Parathyroid adenoma (tissue), 2 donors: ENCODE measurements at regions not wholly inside any gene's neighbourhood (a gene's known extent, or its start where the extent isn't known, plus 50 kb on each side); places are given as distances from the start of the nearest gene placed in this dataset.

Experiments
- H2AFZ ChIP-seq: fragments of 300-600 bp; sonication (generic); one replicate; pipeline ENCODE4 v1.7.0; 2017; ENCODE audit warnings: antibody characterized with exemption, mild to moderate bottlenecking
- H3K27ac ChIP-seq: fragments of 300-600 bp; sonication (generic); one replicate; pipeline ENCODE4 v1.7.0; 2017
- H3K27me3 ChIP-seq: fragments of 300-600 bp; sonication (generic); one replicate; pipeline ENCODE4 v1.7.0; 2017; ENCODE audit warnings: low read length; ENCODE audit not compliant: control insufficient read depth, insufficient read depth
- H3K36me3 ChIP-seq: fragments of 300-600 bp; sonication (generic); one replicate; pipeline ENCODE4 v1.7.0; 2017; ENCODE audit warnings: low read length; ENCODE audit not compliant: control insufficient read depth, insufficient read depth
- H3K4me1 ChIP-seq: fragments of 300-600 bp; sonication (generic); one replicate; pipeline ENCODE4 v1.7.0; 2017; ENCODE audit warnings: control low read depth
- H3K4me2 ChIP-seq: fragments of 300-600 bp; sonication (generic); one replicate; pipeline ENCODE4 v1.7.0; 2017; ENCODE audit warnings: low read length
- H3K4me3 ChIP-seq: fragments of 300-600 bp; sonication (generic); one replicate; pipeline ENCODE4 v1.7.0; 2017; ENCODE audit warnings: low read depth, low read length
- H3K79me2 ChIP-seq: fragments of 300-600 bp; sonication (generic); one replicate; pipeline ENCODE4 v1.7.0; 2017; ENCODE audit warnings: control low read depth
- H3K9ac ChIP-seq: fragments of 300-600 bp; sonication (generic); one replicate; pipeline ENCODE4 v1.7.0; 2017; ENCODE audit warnings: mild to moderate bottlenecking
- H3K9me3 ChIP-seq: fragments of 300-600 bp; sonication (generic); one replicate; pipeline ENCODE4 v1.7.0; 2017; ENCODE audit warnings: low read length; ENCODE audit not compliant: control insufficient read depth
- TF ChIP-seq, protein P1 (sequence below): fragments of 300-600 bp; sonication (generic); IDR thresholded peaks from one replicate; pipeline ENCODE4 v1.7.0; 2017; ENCODE audit warnings: antibody characterized with exemption, mild to moderate bottlenecking
- donor health status: primary hyperparathyroidism.

DNA sequence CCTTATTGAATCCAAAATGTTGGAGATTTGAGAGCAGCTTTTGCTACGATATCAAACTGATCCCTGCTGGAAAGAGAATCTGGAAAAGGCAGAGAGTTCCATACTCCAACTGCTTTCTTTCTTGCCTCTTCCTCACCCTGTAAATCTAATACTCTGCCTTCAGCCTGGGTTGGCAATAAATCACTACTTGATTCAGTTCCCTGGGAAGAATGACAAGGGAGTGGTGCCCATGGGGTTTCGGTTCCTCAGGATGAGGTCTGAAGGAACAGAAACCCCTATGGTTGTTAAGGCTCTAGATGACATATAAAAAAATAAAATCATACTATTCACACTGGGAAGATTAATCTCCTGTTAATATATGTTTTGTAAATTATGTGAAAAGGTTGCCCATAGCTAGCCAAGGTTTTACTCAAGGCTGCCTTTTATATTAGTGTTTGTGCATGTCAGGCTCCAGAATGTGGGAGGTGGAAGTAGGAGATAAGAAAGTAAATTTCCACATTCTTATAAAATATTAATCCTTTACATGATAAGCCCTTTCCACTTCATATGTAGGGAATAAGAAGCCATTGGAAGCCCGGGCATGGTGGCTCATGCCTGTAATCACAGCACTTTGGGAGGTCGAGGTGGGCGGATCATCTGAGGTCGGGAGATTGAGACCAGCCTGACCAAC, 106.2 kb upstream of the CACNA2D1 start:
- Histone ChIP-seq H3K79me2 (no peaks in the 10 kb centered on the region), H3K27ac (no peak overlapping the region), H3K9me3 (no peaks in the 10 kb centered on the region), H3K9ac (no peak overlapping the region), H2AFZ (no peak overlapping the region), H3K27me3 (no peaks in the 10 kb centered on the region), H3K4me2 (no peak overlapping the region), H3K36me3 (no peaks in the 10 kb centered on the region), H3K4me1 (no peaks in the 10 kb centered on the region), H3K4me3 (no peak overlapping the region)
- TF ChIP-seq, protein P1, sequence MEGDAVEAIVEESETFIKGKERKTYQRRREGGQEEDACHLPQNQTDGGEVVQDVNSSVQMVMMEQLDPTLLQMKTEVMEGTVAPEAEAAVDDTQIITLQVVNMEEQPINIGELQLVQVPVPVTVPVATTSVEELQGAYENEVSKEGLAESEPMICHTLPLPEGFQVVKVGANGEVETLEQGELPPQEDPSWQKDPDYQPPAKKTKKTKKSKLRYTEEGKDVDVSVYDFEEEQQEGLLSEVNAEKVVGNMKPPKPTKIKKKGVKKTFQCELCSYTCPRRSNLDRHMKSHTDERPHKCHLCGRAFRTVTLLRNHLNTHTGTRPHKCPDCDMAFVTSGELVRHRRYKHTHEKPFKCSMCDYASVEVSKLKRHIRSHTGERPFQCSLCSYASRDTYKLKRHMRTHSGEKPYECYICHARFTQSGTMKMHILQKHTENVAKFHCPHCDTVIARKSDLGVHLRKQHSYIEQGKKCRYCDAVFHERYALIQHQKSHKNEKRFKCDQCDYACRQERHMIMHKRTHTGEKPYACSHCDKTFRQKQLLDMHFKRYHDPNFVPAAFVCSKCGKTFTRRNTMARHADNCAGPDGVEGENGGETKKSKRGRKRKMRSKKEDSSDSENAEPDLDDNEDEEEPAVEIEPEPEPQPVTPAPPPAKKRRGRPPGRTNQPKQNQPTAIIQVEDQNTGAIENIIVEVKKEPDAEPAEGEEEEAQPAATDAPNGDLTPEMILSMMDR = no peak

DNA sequence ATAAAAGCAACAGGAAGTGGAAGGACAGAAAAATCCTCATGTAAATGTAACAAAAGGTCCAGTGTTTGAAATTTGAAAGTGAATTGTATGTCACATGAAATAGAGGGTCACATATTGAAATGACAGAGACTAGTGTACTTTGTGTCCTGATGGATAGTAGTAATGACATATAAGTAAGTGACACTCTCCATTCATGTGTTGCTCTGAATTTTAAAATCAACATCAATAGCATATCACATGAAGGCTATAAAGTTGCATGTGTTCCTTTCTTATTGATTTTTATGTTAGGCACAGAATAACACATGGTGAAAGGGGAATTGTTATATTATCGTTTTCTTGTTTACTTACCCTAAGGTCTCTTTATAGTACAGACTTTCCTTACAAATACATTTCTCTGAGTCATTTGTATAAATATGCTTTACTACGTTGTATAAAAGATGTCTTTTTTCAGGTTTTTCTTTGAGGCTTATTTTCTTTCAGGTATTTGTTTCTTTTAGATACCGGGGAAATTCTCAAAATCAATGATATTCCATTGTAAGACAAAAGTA, 104.6 kb upstream of the CACNA2D1 start:
- Histone ChIP-seq H3K9ac (no peak overlapping the region), H3K4me2 (no peak overlapping the region), H3K79me2 (no peaks in the 10 kb centered on the region), H3K27me3 (no peaks in the 10 kb centered on the region), H3K4me1 (no peaks in the 10 kb centered on the region), H2AFZ (no peak overlapping the region), H3K4me3 (no peak overlapping the region), H3K36me3 (no peaks in the 10 kb centered on the region), H3K9me3 (no peaks in the 10 kb centered on the region), H3K27ac (no peak overlapping the region)
- TF ChIP-seq, protein P1 = no peak

DNA sequence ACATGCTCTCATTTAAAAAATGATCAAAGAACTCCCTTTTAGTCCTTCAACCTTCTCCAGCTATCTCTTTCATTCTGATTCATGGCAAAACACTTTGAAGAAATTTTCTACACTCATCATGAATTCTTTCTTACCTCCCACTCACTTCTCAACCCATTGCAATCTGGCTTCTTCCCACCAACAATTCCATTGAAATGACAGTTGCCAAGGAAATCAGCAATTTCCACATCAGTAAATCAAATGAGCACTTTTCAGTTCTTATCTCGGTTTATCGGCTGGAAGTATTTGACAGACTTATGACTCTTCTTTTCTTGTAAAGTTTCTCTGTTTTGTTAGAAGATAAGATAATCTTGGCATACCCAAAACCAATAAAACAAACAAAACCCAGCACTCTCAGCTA, 99.1 kb upstream of the CACNA2D1 start:
- Histone ChIP-seq H3K9ac (no peak overlapping the region), H3K4me2 (no peak overlapping the region), H3K27ac (no peak overlapping the region), H3K79me2 (no peaks in the 10 kb centered on the region), H2AFZ (no peak overlapping the region), H3K4me3 (no peak overlapping the region), H3K9me3 (no peaks in the 10 kb centered on the region), H3K27me3 (no peaks in the 10 kb centered on the region), H3K36me3 (no peaks in the 10 kb centered on the region), H3K4me1 (no peaks in the 10 kb centered on the region)
- TF ChIP-seq, protein P1 = no peak

DNA sequence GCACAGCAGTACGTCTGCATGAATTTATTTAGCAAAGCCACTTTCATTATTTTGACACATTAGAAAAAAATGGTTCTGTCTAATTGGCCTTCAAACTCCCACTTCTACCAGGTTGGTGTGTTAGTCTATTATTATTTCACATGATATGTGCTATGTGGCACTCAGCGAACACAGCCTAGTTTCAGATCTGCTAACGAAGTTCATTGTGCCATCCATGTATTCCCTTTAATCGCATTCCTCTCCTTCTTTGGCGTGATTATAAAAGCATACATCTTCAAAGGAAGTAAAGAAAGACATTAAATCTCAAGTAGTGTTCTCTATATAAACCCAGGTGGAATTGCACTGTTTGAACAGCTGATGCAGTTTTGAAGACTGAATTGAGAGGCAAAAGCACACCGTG, 96.4 kb upstream of the CACNA2D1 start:
- Histone ChIP-seq H3K36me3 (no peaks in the 10 kb centered on the region), H3K9me3 (no peaks in the 10 kb centered on the region), H3K4me1 (no peaks in the 10 kb centered on the region), H3K27me3 (no peaks in the 10 kb centered on the region), H3K79me2 (no peaks in the 10 kb centered on the region), H3K27ac (no peak overlapping the region), H3K4me2 (no peak overlapping the region), H3K9ac (no peak overlapping the region), H3K4me3 (no peak overlapping the region), H2AFZ (no peak overlapping the region)
- TF ChIP-seq, protein P1 = no peak

DNA sequence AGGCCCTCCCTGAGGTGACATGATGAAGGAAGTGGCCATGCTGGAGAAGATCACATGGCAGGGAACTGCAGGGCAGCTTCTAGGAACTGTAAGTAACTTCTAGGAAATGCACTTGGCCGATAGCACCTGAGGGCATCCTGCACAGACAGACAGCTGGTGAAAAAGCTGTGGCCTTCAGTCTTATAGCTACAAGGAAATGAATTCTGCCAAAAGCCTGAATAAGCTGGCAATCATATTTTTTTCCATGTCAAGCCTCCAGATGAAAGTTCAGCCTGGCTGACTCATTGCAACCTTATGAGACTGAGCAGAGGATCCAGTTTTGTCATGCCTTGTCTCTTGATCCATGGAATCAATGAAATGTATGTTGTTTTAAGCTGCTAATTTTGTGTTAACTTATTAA, 91.1 kb upstream of the CACNA2D1 start:
- no peak overlapping the region for H2AFZ ChIP-seq
- H3K79me2 ChIP-seq = no peaks in the 10 kb centered on the region
- no peak overlapping the region for H3K27ac ChIP-seq
- no peaks in the 10 kb centered on the region for H3K36me3 ChIP-seq
- TF ChIP-seq, protein P1 = no peak
- H3K27me3 ChIP-seq = no peaks in the 10 kb centered on the region
- no peak overlapping the region for H3K4me3 ChIP-seq
- no peak overlapping the region for H3K4me2 ChIP-seq
- no peaks in the 10 kb centered on the region for H3K9me3 ChIP-seq
- no peak overlapping the region for H3K9ac ChIP-seq
- no peaks in the 10 kb centered on the region for H3K4me1 ChIP-seq
